LNCAP (cell line): ENCODE measurements at regions not wholly inside any gene's neighbourhood (a gene's known extent, or its start where the extent isn't known, plus 50 kb on each side); places are given as distances from the start of the nearest gene placed in this dataset.

Experiments used
- TF ChIP-seq, protein P1 (sequence below): fragments of 450-650 bp; IDR thresholded peaks from 2 replicates; pipeline ENCODE4 v1.5.1; 2017; ENCODE audit warnings: mild to moderate bottlenecking

GRCh38 chr5:18018472-18018871, 384.2 kb downstream of the TAF11L14 start:
- TF ChIP-seq, protein P1, sequence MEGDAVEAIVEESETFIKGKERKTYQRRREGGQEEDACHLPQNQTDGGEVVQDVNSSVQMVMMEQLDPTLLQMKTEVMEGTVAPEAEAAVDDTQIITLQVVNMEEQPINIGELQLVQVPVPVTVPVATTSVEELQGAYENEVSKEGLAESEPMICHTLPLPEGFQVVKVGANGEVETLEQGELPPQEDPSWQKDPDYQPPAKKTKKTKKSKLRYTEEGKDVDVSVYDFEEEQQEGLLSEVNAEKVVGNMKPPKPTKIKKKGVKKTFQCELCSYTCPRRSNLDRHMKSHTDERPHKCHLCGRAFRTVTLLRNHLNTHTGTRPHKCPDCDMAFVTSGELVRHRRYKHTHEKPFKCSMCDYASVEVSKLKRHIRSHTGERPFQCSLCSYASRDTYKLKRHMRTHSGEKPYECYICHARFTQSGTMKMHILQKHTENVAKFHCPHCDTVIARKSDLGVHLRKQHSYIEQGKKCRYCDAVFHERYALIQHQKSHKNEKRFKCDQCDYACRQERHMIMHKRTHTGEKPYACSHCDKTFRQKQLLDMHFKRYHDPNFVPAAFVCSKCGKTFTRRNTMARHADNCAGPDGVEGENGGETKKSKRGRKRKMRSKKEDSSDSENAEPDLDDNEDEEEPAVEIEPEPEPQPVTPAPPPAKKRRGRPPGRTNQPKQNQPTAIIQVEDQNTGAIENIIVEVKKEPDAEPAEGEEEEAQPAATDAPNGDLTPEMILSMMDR, result no peak

GRCh38 chr5:18023275-18023674, 389.0 kb downstream of the TAF11L14 start:
- TF ChIP-seq, protein P1, result no peak

GRCh38 chr5:18023986-18024385, 389.7 kb downstream of the TAF11L14 start:
- TF ChIP-seq, protein P1, result no peak

DNA sequence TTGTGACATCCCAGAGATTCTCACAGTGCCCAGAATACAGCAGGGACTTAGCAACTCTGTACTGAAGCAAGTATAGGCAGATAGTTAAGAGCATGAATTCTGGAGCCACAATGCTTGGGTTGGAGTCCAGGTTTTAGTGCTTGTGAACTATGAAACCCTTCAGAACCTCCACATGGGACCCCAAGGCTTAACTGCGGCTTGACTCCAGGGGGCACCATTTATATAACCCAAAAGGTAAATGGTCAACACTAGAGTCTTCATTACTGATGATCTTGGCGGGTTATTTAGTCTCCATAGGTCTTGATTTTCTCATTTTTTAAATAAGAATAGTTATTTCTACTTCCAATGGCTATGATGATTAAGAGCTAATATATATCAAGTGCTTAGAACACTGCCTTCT, 390.3 kb downstream of the TAF11L14 start:
- TF ChIP-seq, protein P1, result no peak

DNA sequence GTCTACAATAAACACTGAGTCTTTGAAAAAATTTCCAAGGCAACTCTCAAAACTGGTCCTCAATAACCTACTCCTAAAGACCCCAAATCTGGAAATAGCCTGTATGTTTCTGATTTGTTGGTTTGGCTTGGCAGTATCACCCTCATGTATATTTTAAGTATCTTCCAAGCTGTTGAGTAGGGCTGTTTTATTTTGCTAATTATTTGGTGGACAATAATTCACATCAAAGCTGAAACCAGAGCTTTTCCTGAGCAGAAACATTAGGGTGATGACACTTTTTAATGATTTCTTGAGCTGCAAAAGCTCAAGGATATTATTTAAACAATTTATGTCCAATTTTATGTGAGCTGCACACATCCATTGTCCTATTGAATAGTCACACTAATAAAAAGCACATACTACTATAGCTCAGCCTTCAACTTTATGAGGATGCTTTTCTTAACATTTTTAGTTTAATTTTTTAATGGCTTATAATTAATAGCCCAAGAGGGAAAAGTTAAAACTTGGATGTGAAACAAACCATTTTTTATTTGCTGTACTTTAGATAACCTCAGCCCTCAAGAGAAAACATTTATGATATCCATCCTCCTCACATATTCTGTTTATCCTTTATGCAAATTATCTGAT, 393.1 kb downstream of the TAF11L14 start:
- TF ChIP-seq, protein P1, result no peak

DNA sequence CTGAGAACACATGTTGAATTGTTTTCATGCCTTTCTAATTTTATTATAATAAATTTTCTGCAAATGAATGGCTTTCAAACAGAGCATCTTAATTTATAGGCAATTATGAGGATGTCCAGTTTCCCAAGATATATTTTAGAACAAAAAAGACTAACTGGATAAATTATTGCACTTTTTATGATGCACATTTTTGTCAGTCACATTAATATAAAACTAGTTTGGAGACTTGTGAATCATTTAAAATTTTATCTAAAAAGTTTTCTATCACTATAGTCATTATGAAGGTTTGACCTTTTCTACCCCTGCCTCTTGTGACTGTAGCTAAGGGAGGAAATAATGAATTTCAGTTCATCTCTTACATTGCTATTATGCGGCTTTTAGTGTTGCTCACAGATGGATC, 393.8 kb downstream of the TAF11L14 start:
- TF ChIP-seq, protein P1, result no peak

GRCh38 chr5:18032744-18033143, 398.5 kb downstream of the TAF11L14 start:
- TF ChIP-seq, protein P1, result no peak

DNA sequence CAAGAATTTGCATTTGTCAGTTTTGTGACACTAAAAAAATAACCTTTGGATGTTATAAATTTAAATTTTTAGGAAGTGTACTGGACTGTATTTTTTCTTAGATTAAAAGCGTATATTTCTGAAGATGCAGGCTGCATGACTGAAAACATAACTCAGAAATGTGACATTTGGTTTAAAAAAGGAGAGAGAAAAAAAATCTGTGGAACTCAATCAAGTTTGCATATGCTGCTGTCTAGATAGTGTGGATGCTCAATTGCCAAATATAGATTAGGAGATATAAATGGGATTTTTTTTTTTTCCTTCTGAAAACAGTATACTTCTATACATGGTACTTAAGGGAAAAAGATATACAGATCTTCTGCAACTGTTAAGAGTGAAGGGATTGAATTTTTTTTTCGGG, 402.3 kb downstream of the TAF11L14 start:
- TF ChIP-seq, protein P1, result no peak
